ENCODE measurements at regions not wholly inside any gene's neighbourhood (a gene's known extent, or its start where the extent isn't known, plus 50 kb on each side); places are given as distances from the start of the nearest gene placed in this dataset.

DNA sequence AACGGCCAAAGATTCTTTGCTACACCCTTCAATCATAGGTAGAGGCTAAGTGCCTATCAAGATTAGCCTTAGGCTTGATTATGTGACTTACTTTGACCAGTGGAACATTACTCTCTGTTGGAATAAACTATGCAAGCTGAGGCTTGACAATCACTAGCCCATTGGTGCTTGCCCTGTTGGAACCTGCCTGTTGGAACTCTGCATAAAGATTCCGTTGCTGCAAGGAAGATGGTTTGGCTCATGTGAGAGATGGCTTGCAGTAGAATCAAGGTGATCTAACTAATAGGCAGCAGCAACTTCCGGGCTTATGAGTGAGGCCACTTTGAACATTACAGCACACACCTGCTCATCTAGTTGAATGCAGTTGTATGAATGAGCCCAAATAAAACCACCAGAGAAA lies 227.7 kb upstream of the TSHZ2 start:
- TF ChIP-seq POLR2A (IDR thresholded peaks at IDR 0.05) (no peak), POLR2AphosphoS5 (IDR thresholded peaks at IDR 0.05) (no peak)
- TF ChIP-seq, protein P1, sequence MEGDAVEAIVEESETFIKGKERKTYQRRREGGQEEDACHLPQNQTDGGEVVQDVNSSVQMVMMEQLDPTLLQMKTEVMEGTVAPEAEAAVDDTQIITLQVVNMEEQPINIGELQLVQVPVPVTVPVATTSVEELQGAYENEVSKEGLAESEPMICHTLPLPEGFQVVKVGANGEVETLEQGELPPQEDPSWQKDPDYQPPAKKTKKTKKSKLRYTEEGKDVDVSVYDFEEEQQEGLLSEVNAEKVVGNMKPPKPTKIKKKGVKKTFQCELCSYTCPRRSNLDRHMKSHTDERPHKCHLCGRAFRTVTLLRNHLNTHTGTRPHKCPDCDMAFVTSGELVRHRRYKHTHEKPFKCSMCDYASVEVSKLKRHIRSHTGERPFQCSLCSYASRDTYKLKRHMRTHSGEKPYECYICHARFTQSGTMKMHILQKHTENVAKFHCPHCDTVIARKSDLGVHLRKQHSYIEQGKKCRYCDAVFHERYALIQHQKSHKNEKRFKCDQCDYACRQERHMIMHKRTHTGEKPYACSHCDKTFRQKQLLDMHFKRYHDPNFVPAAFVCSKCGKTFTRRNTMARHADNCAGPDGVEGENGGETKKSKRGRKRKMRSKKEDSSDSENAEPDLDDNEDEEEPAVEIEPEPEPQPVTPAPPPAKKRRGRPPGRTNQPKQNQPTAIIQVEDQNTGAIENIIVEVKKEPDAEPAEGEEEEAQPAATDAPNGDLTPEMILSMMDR (IDR thresholded peaks at IDR 0.05 in 8 of 11, conservative IDR thresholded peaks at IDR 0.05 in 3 of 11) = no peak

Measured in spleen (tissue), 7 donors.